ELF-1 (cell line): ENCODE measurements at regions not wholly inside any gene's neighbourhood (a gene's known extent, or its start where the extent isn't known, plus 50 kb on each side); places are given as distances from the start of the nearest gene placed in this dataset.

Experiments used
- DNase-seq: peaks from one replicate; pipeline ENCODE4 v3.0.0-alpha.2; 2016; ENCODE audit warnings: low read depth, low spot score

GRCh38 chr12:107978201-107978600, 150.9 kb upstream of the WSCD2 start:
- DNase-seq: no peak

DNA sequence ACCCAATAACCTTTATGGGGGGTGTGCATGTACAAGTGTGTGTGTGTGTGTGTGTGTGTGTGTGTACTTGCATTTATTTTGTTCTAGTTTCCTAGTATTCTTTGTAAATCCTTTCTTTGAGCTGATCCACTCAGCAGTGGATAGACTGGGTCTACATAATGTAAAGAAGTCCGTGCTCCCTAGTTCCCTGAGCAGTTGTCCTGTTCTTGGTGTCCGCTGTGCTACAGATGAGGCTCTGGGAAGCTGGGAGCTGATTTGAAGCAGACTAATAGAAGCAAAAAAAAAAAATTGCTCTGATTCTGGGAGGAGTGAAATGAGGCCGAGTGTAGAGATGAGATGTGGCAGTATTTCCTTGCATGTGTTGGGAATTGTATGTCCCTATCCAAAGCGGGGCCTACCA, 150.4 kb upstream of the WSCD2 start:
- DNase-seq: no peak

- DNase-seq: no peak
Observed at GRCh38 chr12:107983756-107984472, 145.2 kb upstream of the WSCD2 start.

GRCh38 chr12:107984973-107985372, 144.1 kb upstream of the WSCD2 start:
- DNase-seq: no peak

DNA sequence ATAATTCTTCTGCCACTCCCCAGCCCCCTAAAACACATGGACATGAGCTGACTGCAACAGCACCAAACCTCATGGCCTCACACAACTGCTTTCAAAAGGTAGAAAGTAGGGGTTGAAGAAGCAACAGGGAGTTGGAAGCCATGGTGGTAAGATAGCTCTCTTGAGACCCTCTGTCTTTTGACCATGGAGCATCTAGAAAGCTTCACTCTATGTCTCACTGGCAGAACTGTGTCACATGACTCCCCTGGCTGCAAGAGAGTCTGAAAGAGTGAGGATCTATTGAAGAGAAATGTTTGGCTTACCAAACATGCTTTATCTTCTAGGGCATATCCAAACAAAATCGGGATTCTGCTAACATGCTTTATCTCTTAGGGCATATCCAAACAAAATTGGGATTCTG, 142.9 kb upstream of the WSCD2 start:
- no peak for DNase-seq

GRCh38 chr12:107990325-107990724, 138.8 kb upstream of the WSCD2 start:
- DNase-seq: peak; percentile 66

GRCh38 chr12:107992029-107992428, 137.1 kb upstream of the WSCD2 start:
- DNase-seq: no peak

DNA sequence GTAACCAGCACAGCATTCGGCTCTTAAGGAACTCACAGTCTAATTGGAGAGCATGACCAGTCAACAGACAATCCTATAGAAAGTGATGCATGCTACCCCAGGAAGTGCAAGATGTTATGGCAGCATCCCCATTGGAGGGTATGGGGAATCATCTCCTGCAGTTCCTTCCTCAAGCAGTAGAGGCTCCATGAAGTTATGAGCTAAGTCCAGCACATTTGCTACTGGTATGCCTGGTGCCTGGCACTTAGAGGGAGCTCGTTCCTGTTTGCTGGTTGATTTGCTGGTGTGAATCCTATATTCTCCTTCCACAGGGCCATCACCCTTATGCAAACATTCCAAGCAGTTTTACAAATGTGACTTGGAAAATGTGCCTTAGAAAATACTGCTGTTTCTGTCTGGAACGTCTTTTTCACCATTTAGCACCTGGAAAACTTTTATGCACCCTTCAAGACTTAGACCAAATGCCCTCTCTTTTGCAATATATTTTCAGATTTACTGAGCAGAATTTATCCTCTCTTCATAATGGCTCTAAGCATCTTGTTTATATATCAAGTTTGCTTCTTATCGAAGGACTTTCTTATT, 136.1 kb upstream of the WSCD2 start:
- peak; percentile 52 for DNase-seq

- DNase-seq: no peak
Observed at GRCh38 chr12:107998863-107999262, 130.2 kb upstream of the WSCD2 start.

DNA sequence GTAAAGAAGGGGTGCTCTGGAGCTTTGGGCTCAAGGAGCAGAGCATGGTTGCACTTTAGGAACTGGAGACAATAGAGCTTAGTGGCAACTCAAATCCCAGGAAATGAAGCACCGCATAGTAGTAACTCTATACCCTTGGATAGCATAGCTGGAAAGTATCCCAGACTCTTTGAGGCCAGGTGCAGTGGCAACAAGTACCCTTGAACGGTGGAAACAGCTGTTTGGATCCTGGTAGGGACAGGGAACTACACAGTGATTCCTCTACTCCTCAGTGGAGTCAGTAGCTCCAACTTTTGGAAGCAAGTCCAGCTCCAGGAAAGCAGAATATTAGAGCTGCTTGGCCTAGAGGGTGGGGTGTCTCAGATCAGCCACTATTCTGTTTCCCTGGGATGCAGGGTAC, 129.0 kb upstream of the WSCD2 start:
- no peak for DNase-seq

DNA sequence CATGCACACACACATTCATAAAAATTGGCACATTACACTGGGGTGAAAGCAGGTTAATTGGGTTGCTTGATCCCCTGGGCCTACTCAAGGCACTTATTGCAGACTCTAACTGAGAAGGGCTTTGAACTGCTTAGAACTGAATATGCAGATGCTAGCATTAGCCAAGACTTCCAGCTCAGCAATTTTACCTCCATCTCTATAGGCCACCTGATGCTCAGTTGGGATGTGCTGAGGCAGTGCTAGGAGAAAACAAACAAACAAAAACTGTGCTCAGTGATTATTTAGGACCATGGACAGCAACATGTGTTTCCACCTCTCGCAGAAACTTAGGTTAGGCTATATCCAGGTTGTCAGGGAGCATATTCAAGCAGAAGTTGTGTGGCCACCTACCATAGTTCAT, 124.8 kb upstream of the WSCD2 start:
- peak; percentile 29 for DNase-seq

GRCh38 chr12:108008163-108008905, 120.8 kb upstream of the WSCD2 start:
- DNase-seq: no peak

GRCh38 chr12:108009442-108010070, 119.5 kb upstream of the WSCD2 start:
- DNase-seq: no peak

- DNase-seq: no peak
Observed at GRCh38 chr12:108016022-108016564, 113.0 kb upstream of the WSCD2 start.

DNA sequence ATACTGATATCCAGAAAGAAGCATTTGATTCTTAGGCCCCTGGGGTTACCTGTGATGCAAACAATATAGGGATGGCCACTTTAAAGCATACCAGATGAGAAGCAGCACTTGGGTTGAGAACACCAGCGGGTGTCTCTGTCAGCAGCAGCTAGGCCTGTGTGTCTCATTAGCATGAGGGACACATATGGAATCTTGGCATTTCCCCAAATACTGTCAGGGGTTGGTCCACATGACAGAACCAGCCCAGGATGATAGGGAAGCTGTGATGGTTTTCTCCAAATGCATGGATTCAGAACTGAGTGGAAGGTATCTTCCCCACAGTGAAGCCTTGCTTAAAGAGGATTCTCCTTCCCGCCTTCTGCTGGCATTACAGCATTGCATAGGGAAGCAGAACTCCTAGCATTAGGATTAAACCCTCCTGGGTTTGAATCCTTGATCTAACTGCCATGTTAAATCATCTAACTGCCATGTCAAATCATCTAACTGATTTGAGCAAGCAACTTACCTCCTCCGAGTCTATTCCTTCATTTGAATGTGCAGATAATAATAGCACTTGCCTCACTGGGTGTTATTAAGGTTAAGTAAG, 111.5 kb upstream of the WSCD2 start:
- DNase-seq: no peak

- DNase-seq: no peak
Observed at GRCh38 chr12:108019862-108020261, 109.2 kb upstream of the WSCD2 start.

- no peak for DNase-seq
Observed at GRCh38 chr12:108021141-108021540, 107.9 kb upstream of the WSCD2 start.

DNA sequence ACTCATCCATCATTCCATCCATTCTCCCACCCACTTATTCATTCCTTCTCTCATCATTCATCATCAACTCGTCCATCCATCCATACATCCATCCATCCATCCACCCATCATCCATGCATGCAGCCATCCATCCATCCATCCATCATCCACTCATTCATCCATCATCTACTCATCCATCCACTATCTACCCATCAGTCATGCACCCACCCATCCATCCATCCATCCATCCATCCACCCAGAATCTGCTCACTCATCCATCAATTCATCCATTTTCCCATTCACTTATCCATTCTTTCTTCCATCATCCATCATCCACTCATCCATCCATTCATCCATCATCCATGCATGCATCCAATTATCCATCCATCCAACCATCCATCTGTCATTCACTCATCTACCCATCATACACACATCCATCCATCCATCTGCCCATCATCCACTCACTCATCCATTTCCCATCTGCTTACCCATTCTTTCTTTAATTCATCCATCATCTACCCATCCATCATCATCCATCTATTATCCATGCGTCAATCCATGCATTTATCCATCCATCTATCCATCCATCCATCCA, 107.1 kb upstream of the WSCD2 start:
- no peak for DNase-seq

- no peak for DNase-seq
Observed at GRCh38 chr12:108029051-108029835, 99.8 kb upstream of the WSCD2 start.

- peak; percentile 78 for DNase-seq
Observed at GRCh38 chr12:108033090-108033489, 96.0 kb upstream of the WSCD2 start.

GRCh38 chr12:108035372-108035771, 93.7 kb upstream of the WSCD2 start:
- DNase-seq: no peak
